ENCODE measurements at regions not wholly inside any gene's neighbourhood (a gene's known extent, or its start where the extent isn't known, plus 50 kb on each side); places are given as distances from the start of the nearest gene placed in this dataset.

DNA sequence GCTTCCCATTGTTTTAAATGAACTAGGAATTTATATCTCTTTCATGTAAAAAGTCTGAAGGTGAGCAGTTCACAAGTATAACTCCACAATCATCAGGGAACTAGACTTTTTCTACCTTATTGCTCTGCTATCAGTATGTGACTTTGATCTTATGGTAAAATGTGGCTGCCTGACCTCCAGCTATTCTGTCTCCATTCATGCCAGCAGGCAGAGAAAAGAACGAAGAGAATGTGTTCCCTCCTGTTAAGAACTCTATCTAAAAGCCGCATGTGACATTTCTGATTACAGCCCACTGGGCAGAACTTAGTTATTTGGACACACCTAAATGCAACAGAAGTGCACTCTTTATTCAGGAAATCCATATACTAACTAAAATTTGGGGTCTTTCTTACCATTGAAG, 102.8 kb upstream of the MBL2 start:
- TF ChIP-seq POLR2AphosphoS5 (IDR thresholded peaks at IDR 0.05; ENCODE audit: borderline replicate concordance, low read depth, low read length), result no peak
- TF ChIP-seq EZH2 (IDR thresholded peaks at IDR 0.05), result no peak
- no peak for TF ChIP-seq FOXP2 (optimal IDR thresholded peaks at IDR 0.05; ENCODE audit: control extremely low read depth, extremely low read length, insufficient read depth)

Data from SK-N-MC (cell line).